GM21619 (cell line): ENCODE measurements at regions not wholly inside any gene's neighbourhood (a gene's known extent, or its start where the extent isn't known, plus 50 kb on each side); places are given as distances from the start of the nearest gene placed in this dataset.
"Not testable (repeated sequence)": the region's sequence is repeated elsewhere in the genome, so short reads cannot be mapped to it uniquely, and the experiment has no call there.

Source experiments
- ATAC-seq: cut with Tn5 transposase; IDR thresholded peaks from one replicate; pipeline ENCODE4 v1.9.1; 2021; ENCODE audit not compliant: unreplicated experiment

GRCh38 chr3:181610083-181610972, 101.4 kb upstream of the SOX2 start:
- ATAC-seq: no peak

- no peak for ATAC-seq
Observed at GRCh38 chr3:181609030-181609767, 102.5 kb upstream of the SOX2 start.

GRCh38 chr3:181604267-181604666, 107.5 kb upstream of the SOX2 start:
- ATAC-seq: no peak

GRCh38 chr3:181596126-181596525, 115.6 kb upstream of the SOX2 start:
- no peak for ATAC-seq

GRCh38 chr3:181590939-181591338, 120.8 kb upstream of the SOX2 start:
- not testable (repeated sequence) for ATAC-seq

- no peak for ATAC-seq
Observed at GRCh38 chr3:181582619-181583018, 129.1 kb upstream of the SOX2 start.

- ATAC-seq: no peak
Observed at GRCh38 chr3:181581656-181582055, 130.1 kb upstream of the SOX2 start.

- no peak for ATAC-seq
Observed at GRCh38 chr3:181578743-181579142, 133.0 kb upstream of the SOX2 start.

GRCh38 chr3:181572432-181572831, 139.3 kb upstream of the SOX2 start:
- ATAC-seq: no peak

- no peak for ATAC-seq
Observed at GRCh38 chr3:181570472-181570871, 141.3 kb upstream of the SOX2 start.

- ATAC-seq: no peak
Observed at GRCh38 chr3:181569356-181569940, 142.3 kb upstream of the SOX2 start.

GRCh38 chr3:181568693-181569092, 143.0 kb upstream of the SOX2 start:
- no peak for ATAC-seq

- no peak for ATAC-seq
Observed at GRCh38 chr3:181568248-181568647, 143.5 kb upstream of the SOX2 start.

GRCh38 chr3:181567311-181568075, 144.2 kb upstream of the SOX2 start:
- no peak for ATAC-seq

GRCh38 chr3:181565416-181565815, 146.3 kb upstream of the SOX2 start:
- ATAC-seq: no peak

- ATAC-seq: no peak
Observed at GRCh38 chr3:181564222-181564621, 147.5 kb upstream of the SOX2 start.

GRCh38 chr3:181561139-181562031, 150.3 kb upstream of the SOX2 start:
- ATAC-seq: no peak

- ATAC-seq: no peak
Observed at GRCh38 chr3:181558870-181559269, 152.9 kb upstream of the SOX2 start.

GRCh38 chr3:181555681-181556080, 156.0 kb upstream of the SOX2 start:
- no peak for ATAC-seq

- ATAC-seq: no peak
Observed at GRCh38 chr3:181554233-181554765, 157.4 kb upstream of the SOX2 start.
